ENCODE measurements at regions not wholly inside any gene's neighbourhood (a gene's known extent, or its start where the extent isn't known, plus 50 kb on each side); places are given as distances from the start of the nearest gene placed in this dataset.

DNA sequence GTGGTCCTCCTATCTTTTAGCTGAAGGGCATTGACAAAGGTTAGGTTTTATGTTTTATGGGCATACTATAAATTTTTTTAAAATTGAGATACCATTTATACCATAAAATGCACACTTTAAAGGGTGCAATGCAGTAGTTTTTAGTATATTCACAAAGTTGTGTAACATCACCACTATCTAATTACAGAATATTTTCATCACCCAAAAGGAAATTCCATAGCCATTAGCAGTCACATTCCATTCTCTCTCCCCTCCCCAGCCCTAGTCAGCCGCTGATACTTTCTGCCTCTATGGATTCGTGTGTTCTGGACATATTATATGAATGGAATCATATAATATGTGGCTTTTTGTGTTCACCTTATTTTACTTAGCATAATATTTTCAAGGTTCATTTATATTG lies 135.8 kb upstream of the B3GALT2 start:
- H2AFZ ChIP-seq (ENCODE audit: low read depth, low read length), result peak overlapping the region; percentile 8
- no peaks in the 10 kb centered on the region for H4K20me1 ChIP-seq (replicated peaks; ENCODE audit: control insufficient read depth, extremely low read depth, insufficient read depth, low read length)
- H3K79me2 ChIP-seq (ENCODE audit: control insufficient read depth, insufficient read depth, low read length), result no peaks in the 10 kb centered on the region
- no peaks in the 10 kb centered on the region for H3K9me3 ChIP-seq (replicated peaks; ENCODE audit: control insufficient read depth, insufficient read depth, low read length)
- peaks cover 18% of the 10 kb centered on the region for H3K4me1 ChIP-seq (ENCODE audit: control insufficient read depth, extremely low read depth, insufficient read depth, low read length)
- FAIRE-seq (peak; percentile 47), DNase-seq (ENCODE audit: low read depth, low spot score) (peak; percentile 78)
- no peak for TF ChIP-seq GATA2 (IDR thresholded peaks at IDR 0.05; ENCODE audit: insufficient read depth, insufficient read length, low read depth, low read length)
- no peak for TF ChIP-seq EZH2 (IDR thresholded peaks at IDR 0.05; ENCODE audit: borderline replicate concordance, low read depth, low read length, severe bottlenecking)
- peak; percentile 46 for TF ChIP-seq POLR2AphosphoS5 (IDR thresholded peaks at IDR 0.05; ENCODE audit: insufficient read depth, low read depth, low read length)
- TF ChIP-seq, protein P1, sequence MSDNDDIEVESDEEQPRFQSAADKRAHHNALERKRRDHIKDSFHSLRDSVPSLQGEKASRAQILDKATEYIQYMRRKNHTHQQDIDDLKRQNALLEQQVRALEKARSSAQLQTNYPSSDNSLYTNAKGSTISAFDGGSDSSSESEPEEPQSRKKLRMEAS (IDR thresholded peaks at IDR 0.05; ENCODE audit: insufficient read depth, insufficient read length), result no peak
- TF ChIP-seq, protein P2, sequence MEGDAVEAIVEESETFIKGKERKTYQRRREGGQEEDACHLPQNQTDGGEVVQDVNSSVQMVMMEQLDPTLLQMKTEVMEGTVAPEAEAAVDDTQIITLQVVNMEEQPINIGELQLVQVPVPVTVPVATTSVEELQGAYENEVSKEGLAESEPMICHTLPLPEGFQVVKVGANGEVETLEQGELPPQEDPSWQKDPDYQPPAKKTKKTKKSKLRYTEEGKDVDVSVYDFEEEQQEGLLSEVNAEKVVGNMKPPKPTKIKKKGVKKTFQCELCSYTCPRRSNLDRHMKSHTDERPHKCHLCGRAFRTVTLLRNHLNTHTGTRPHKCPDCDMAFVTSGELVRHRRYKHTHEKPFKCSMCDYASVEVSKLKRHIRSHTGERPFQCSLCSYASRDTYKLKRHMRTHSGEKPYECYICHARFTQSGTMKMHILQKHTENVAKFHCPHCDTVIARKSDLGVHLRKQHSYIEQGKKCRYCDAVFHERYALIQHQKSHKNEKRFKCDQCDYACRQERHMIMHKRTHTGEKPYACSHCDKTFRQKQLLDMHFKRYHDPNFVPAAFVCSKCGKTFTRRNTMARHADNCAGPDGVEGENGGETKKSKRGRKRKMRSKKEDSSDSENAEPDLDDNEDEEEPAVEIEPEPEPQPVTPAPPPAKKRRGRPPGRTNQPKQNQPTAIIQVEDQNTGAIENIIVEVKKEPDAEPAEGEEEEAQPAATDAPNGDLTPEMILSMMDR (IDR thresholded peaks at IDR 0.05; ENCODE audit: extremely low read depth in 1 of 2, insufficient read depth in 1 of 2, low read depth in 1 of 2, low read length in 2 of 2), result no peak
- TF ChIP-seq JUN (IDR thresholded peaks at IDR 0.05; ENCODE audit: borderline replicate concordance, insufficient read depth, insufficient read length, low read depth), result peak; percentile 74
- TF ChIP-seq FOS (IDR thresholded peaks at IDR 0.05; ENCODE audit: borderline replicate concordance, insufficient read depth, low read length), result peak; percentile 48
- no peak for TF ChIP-seq POLR2A (IDR thresholded peaks at IDR 0.05; ENCODE audit: low read depth, low read length)
- TF ChIP-seq MYC (IDR thresholded peaks at IDR 0.05; ENCODE audit: low read depth, low read length), result no peak
- no peaks in the 10 kb centered on the region for H3K36me3 ChIP-seq (ENCODE audit: control insufficient read depth in 2 of 2, extremely low read depth in 1 of 2, insufficient read depth in 2 of 2, low read length in 2 of 2)
- POLR2A ChIA-PET, result no interaction called here
- H3K9ac ChIP-seq (replicated peaks; ENCODE audit: extremely low read depth, insufficient read depth, low read length), result peak overlapping the region; percentile 51
- dilution Hi-C loops (cut with MboI; ENCODE audit: extremely low pct_ligation_motif_present, low sequenced_read_pairs) (no loop called here), intact Hi-C loops (cut with micrococcal nuclease) (no loop called here)
- H3K27me3 ChIP-seq (ENCODE audit: control insufficient read depth in 2 of 2, insufficient read depth in 2 of 2, low read length in 2 of 2), result no peaks in the 10 kb centered on the region
- H3K4me3 ChIP-seq (replicated peaks in 1 of 3; ENCODE audit: insufficient read depth in 1 of 3, low read depth in 1 of 3, low read length in 3 of 3), result no peak overlapping the region
- H3K9me1 ChIP-seq (replicated peaks; ENCODE audit: control insufficient read depth, extremely low read depth, insufficient read depth, low read length), result no peaks in the 10 kb centered on the region
- BruUV-seq (replicated peaks), result no TSS peak
- H3K27ac ChIP-seq (ENCODE audit: insufficient read depth, low read depth, low read length), result peak overlapping the region; percentile 70
- CTCF ChIA-PET, result no interaction called here
- peak overlapping the region; percentile 75 for H3K4me2 ChIP-seq (ENCODE audit: insufficient read depth, low read length)
